ENCODE measurements at regions not wholly inside any gene's neighbourhood (a gene's known extent, or its start where the extent isn't known, plus 50 kb on each side); places are given as distances from the start of the nearest gene placed in this dataset.

GRCh38 chr10:29881336-29881771, 178.0 kb downstream of the JCAD start:
- WGBS (ENCODE audit: low lambda C conversion rate), result 84% methylated on average over 9 of the region's 9 CpGs
- CTCF ChIA-PET, result no interaction called here

More at GRCh38 chr10:29881336-29881771, 178.0 kb downstream of the JCAD start:
- no peak overlapping the region for H3K4me3 ChIP-seq (ENCODE audit: low read depth in 2 of 2, low read length in 1 of 2)
- H3K36me3 ChIP-seq (replicated peaks in 1 of 2; ENCODE audit: control insufficient read depth in 1 of 2, insufficient read depth in 2 of 2, low read length in 1 of 2), result no peaks in the 10 kb centered on the region
- no peaks in the 10 kb centered on the region for H3K9me2 ChIP-seq
- no peak for DNase-seq
- H2AFZ ChIP-seq (ENCODE audit: low read depth), result no peak overlapping the region
- no peak overlapping the region for H3K27ac ChIP-seq (ENCODE audit: low read depth in 2 of 2, low read length in 1 of 2)
- H3K79me2 ChIP-seq (ENCODE audit: insufficient read depth), result no peaks in the 10 kb centered on the region
- no peaks in the 10 kb centered on the region for H3K27me3 ChIP-seq (ENCODE audit: insufficient read depth)
- H4K20me1 ChIP-seq (ENCODE audit: insufficient read depth), result no peaks in the 10 kb centered on the region
- no peak for TF ChIP-seq RCOR1 (IDR thresholded peaks at IDR 0.05; ENCODE audit: low read length)
- TF ChIP-seq SMC3 (IDR thresholded peaks at IDR 0.05; ENCODE audit: low read depth, low read length), result no peak
- TF ChIP-seq, protein P1, sequence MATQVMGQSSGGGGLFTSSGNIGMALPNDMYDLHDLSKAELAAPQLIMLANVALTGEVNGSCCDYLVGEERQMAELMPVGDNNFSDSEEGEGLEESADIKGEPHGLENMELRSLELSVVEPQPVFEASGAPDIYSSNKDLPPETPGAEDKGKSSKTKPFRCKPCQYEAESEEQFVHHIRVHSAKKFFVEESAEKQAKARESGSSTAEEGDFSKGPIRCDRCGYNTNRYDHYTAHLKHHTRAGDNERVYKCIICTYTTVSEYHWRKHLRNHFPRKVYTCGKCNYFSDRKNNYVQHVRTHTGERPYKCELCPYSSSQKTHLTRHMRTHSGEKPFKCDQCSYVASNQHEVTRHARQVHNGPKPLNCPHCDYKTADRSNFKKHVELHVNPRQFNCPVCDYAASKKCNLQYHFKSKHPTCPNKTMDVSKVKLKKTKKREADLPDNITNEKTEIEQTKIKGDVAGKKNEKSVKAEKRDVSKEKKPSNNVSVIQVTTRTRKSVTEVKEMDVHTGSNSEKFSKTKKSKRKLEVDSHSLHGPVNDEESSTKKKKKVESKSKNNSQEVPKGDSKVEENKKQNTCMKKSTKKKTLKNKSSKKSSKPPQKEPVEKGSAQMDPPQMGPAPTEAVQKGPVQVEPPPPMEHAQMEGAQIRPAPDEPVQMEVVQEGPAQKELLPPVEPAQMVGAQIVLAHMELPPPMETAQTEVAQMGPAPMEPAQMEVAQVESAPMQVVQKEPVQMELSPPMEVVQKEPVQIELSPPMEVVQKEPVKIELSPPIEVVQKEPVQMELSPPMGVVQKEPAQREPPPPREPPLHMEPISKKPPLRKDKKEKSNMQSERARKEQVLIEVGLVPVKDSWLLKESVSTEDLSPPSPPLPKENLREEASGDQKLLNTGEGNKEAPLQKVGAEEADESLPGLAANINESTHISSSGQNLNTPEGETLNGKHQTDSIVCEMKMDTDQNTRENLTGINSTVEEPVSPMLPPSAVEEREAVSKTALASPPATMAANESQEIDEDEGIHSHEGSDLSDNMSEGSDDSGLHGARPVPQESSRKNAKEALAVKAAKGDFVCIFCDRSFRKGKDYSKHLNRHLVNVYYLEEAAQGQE (IDR thresholded peaks at IDR 0.05; ENCODE audit: low read depth, low read length), result no peak
- no peak for TF ChIP-seq TAF1 (IDR thresholded peaks at IDR 0.05; ENCODE audit: borderline replicate concordance, low read depth, low read length)
- TF ChIP-seq NFIC (IDR thresholded peaks at IDR 0.05; ENCODE audit: borderline replicate concordance), result no peak
- no peak for TF ChIP-seq SIN3A (IDR thresholded peaks at IDR 0.05; ENCODE audit: borderline replicate concordance, low read depth, low read length)
- TF ChIP-seq USF2 (IDR thresholded peaks at IDR 0.05; ENCODE audit: borderline replicate concordance, low read depth, low read length), result no peak
- TF ChIP-seq MEF2A (IDR thresholded peaks at IDR 0.05; ENCODE audit: borderline replicate concordance, low read depth), result no peak
- no peak for TF ChIP-seq RXRA (IDR thresholded peaks at IDR 0.05; ENCODE audit: borderline replicate concordance, low read depth)
- TF ChIP-seq ZBTB33 (IDR thresholded peaks at IDR 0.05; ENCODE audit: borderline replicate concordance, low read depth), result no peak
- TF ChIP-seq YY1 (IDR thresholded peaks at IDR 0.05; ENCODE audit: low read depth), result no peak
- no peak for TF ChIP-seq POLR2AphosphoS5 (IDR thresholded peaks at IDR 0.05; ENCODE audit: low read depth, low read length)
- no peak for TF ChIP-seq JUND (IDR thresholded peaks at IDR 0.05)
- TF ChIP-seq PBX3 (IDR thresholded peaks at IDR 0.05), result no peak
- TF ChIP-seq GABPA (IDR thresholded peaks at IDR 0.05; ENCODE audit: low read depth), result no peak
- no peak for TF ChIP-seq ELF1 (IDR thresholded peaks at IDR 0.05)
- H3K9me3 ChIP-seq, result no peaks in the 10 kb centered on the region
- H3K4me2 ChIP-seq, result no peak overlapping the region
- H3F3A ChIP-seq (replicated peaks; ENCODE audit: insufficient read depth), result no peaks in the 10 kb centered on the region
- POLR2A ChIA-PET, result no interaction called here
- no peak overlapping the region for H3K9ac ChIP-seq
- H3K4me1 ChIP-seq (ENCODE audit: control insufficient read depth in 1 of 2, insufficient read depth in 2 of 2, low read depth in 1 of 2, low read length in 1 of 2), result peaks cover 0 to 3% of the 10 kb centered on the region in 2 experiments; a peak in 1 of 4 replicates

All from SK-N-SH (cell line).